GM23338 (cell line): ENCODE measurements at regions not wholly inside any gene's neighbourhood (a gene's known extent, or its start where the extent isn't known, plus 50 kb on each side); places are given as distances from the start of the nearest gene placed in this dataset.

Experiments used
- ATAC-seq: fragments of 200-7000 bp; cut with Tn5 transposase; 3 replicates; pipeline ENCODE4 v1.9.1; 2020
- DNase-seq: peaks from one replicate; pipeline ENCODE4 v3.0.0-alpha.2; 2015; ENCODE audit warnings: low spot score
- H2AFZ ChIP-seq: fragments of 200-600 bp; sonication (generic); 2 replicates; pipeline ENCODE4 v1.8.0; 2016; ENCODE audit warnings: antibody characterized with exemption, mild to moderate bottlenecking, moderate library complexity
- H3F3A ChIP-seq: fragments of 200-600 bp; sonication (generic); replicated peaks from 2 replicates; pipeline ENCODE4 v1.8.0; 2017; ENCODE audit warnings: antibody characterized with exemption, mixed run types, low read depth
- H3K27ac ChIP-seq: fragments of 200-600 bp; sonication (generic); 2 replicates; pipeline ENCODE4 v1.6.1; 2016; ENCODE audit warnings: low read depth
- H3K27me3 ChIP-seq: fragments of 200-600 bp; sonication (generic); 2 replicates; pipeline ENCODE4 v1.8.0; 2016; ENCODE audit warnings: mild to moderate bottlenecking, mixed run types, moderate library complexity; ENCODE audit not compliant: insufficient read depth
- H3K36me3 ChIP-seq: fragments of 200-600 bp; sonication (generic); 2 replicates; pipeline ENCODE4 v1.8.0; 2016; ENCODE audit warnings: mild to moderate bottlenecking; ENCODE audit not compliant: insufficient read depth
- H3K4me1 ChIP-seq: fragments of 200-600 bp; sonication (generic); 2 replicates; pipeline ENCODE4 v1.8.0; 2016; ENCODE audit warnings: mild to moderate bottlenecking, moderate library complexity; ENCODE audit not compliant: insufficient read depth
- H3K4me2 ChIP-seq: fragments of 200-600 bp; sonication (generic); 2 replicates; pipeline ENCODE4 v1.7.1; 2017; ENCODE audit warnings: mixed run types
- H3K4me3 ChIP-seq: fragments of 200-600 bp; sonication (generic); 2 replicates; pipeline ENCODE4 v1.6.1; 2016; ENCODE audit warnings: mixed run types
- H3K79me2 ChIP-seq: fragments of 200-600 bp; sonication (generic); replicated peaks from 2 replicates; pipeline ENCODE4 v1.8.0; 2017; ENCODE audit warnings: mild to moderate bottlenecking; ENCODE audit not compliant: insufficient read depth
- H3K9me2 ChIP-seq: fragments of 200-600 bp; sonication (generic); 2 replicates; pipeline ENCODE4 v1.8.0; 2017; ENCODE audit not compliant: insufficient read depth
- H4K20me1 ChIP-seq: fragments of 200-600 bp; sonication (generic); replicated peaks from 2 replicates; pipeline ENCODE4 v1.8.0; 2017; ENCODE audit warnings: mild to moderate bottlenecking; ENCODE audit not compliant: insufficient read depth
- H3K27ac Mint-ChIP-seq: 2 replicates; pipeline ENCODE4 v1.8.0; 2020; ENCODE audit warnings: inconsistent platforms, mild to moderate bottlenecking, moderate library complexity, mixed read lengths
- H3K27me3 Mint-ChIP-seq: 3 replicates; pipeline ENCODE4 v1.8.0; 2022; ENCODE audit warnings: low read depth, mild to moderate bottlenecking, moderate library complexity, mixed read lengths, inconsistent platforms; ENCODE audit not compliant: insufficient read depth, poor library complexity
- H3K36me3 Mint-ChIP-seq: 3 replicates; pipeline ENCODE4 v1.8.0; 2021; ENCODE audit warnings: low read depth, mild to moderate bottlenecking, inconsistent platforms, moderate library complexity, mixed read lengths
- H3K4me1 Mint-ChIP-seq: 3 replicates; pipeline ENCODE4 v1.8.0; 2020; ENCODE audit warnings: mild to moderate bottlenecking, inconsistent platforms, mixed read lengths
- H3K4me3 Mint-ChIP-seq: 3 replicates; pipeline ENCODE4 v1.8.0; 2021; ENCODE audit warnings: moderate library complexity, mild to moderate bottlenecking, inconsistent platforms, mixed read lengths
- H3K9me3 Mint-ChIP-seq: 3 replicates; pipeline ENCODE4 v1.8.0; 2020; ENCODE audit warnings: moderate library complexity, mild to moderate bottlenecking, inconsistent platforms, mixed read lengths
- CREB1 ChIP-seq: fragments of 250-450 bp; sonication (Bioruptor Pico); IDR thresholded peaks from 2 replicates; pipeline ENCODE4 v1.5.0; 2020; ENCODE audit warnings: low read depth, mild to moderate bottlenecking, moderate library complexity
- EZH2 ChIP-seq: fragments of 200-600 bp; sonication (generic); IDR thresholded peaks from one replicate; pipeline ENCODE4 v1.8.0; 2017; ENCODE audit warnings: antibody characterized with exemption, mild to moderate bottlenecking, low read depth; ENCODE audit not compliant: unreplicated experiment
- JUNB ChIP-seq: IDR thresholded peaks from one replicate; pipeline ENCODE4 v1.6.1; 2016; ENCODE audit warnings: antibody characterized with exemption; ENCODE audit not compliant: unreplicated experiment
- NANOG ChIP-seq: IDR thresholded peaks from 2 replicates; pipeline ENCODE4 v1.6.1; 2016; ENCODE audit warnings: antibody characterized with exemption, borderline replicate concordance
- POLR2AphosphoS5 ChIP-seq: IDR thresholded peaks from 2 replicates; pipeline ENCODE4 v1.6.1; 2016; ENCODE audit warnings: antibody characterized with exemption, low read depth
- REST ChIP-seq: IDR thresholded peaks from one replicate; pipeline ENCODE4 v1.6.1; 2018; ENCODE audit warnings: antibody characterized with exemption; ENCODE audit not compliant: unreplicated experiment
- STAT1 ChIP-seq: IDR thresholded peaks from one replicate; pipeline ENCODE4 v1.6.1; 2016; ENCODE audit warnings: antibody characterized with exemption; ENCODE audit not compliant: unreplicated experiment
- ZNF114 ChIP-seq: fragments of 250-450 bp; sonication (Bioruptor Pico); IDR thresholded peaks from 2 replicates; pipeline ENCODE4 v1.5.0; 2020; ENCODE audit warnings: mild to moderate bottlenecking, moderate library complexity
- ZNF331 ChIP-seq: fragments of 250-450 bp; sonication (Bioruptor Pico); IDR thresholded peaks from 2 replicates; pipeline ENCODE4 v1.5.0; 2020; ENCODE audit warnings: low read depth, mild to moderate bottlenecking, moderate library complexity
- ZNF462 ChIP-seq: fragments of 250-450 bp; sonication (Bioruptor Pico); IDR thresholded peaks from 2 replicates; pipeline ENCODE4 v1.5.0; 2020; ENCODE audit warnings: mild to moderate bottlenecking, moderate library complexity

GRCh38 chr12:65682112-65682511, 142.2 kb upstream of the HMGA2 start:
- no peak for ATAC-seq
- no peak overlapping the region for H2AFZ ChIP-seq
- no peak for TF ChIP-seq STAT1
- no peak for TF ChIP-seq EZH2
- TF ChIP-seq NANOG: no peak

GRCh38 chr12:65684906-65685305, 139.4 kb upstream of the HMGA2 start:
- Histone ChIP-seq H3K4me1 (no peaks in the 10 kb centered on the region), H3K79me2 (no peaks in the 10 kb centered on the region), H3K36me3 (no peaks in the 10 kb centered on the region), H3K27ac (no peak overlapping the region), H3K4me3 (no peak overlapping the region), H3F3A (no peaks in the 10 kb centered on the region), H2AFZ (no peak overlapping the region), H4K20me1 (no peaks in the 10 kb centered on the region), H3K27me3 (no peaks in the 10 kb centered on the region), H3K4me2 (no peak overlapping the region), H3K9me2 (no peaks in the 10 kb centered on the region)
- ATAC-seq (no peak), DNase-seq (no peak)
- no peaks in the 10 kb centered on the region for H3K4me1 Mint-ChIP-seq
- no peak overlapping the region for H3K4me3 Mint-ChIP-seq
- no peak for TF ChIP-seq EZH2
- TF ChIP-seq CREB1: no peak
- no peak for TF ChIP-seq ZNF331 (CRISPR knock-in tag)
- TF ChIP-seq STAT1: no peak
- TF ChIP-seq POLR2AphosphoS5: no peak
- TF ChIP-seq ZNF462 (CRISPR knock-in tag): no peak
- TF ChIP-seq REST: no peak
- no peak for TF ChIP-seq ZNF114
- no peak for TF ChIP-seq JUNB
- H3K9me3 Mint-ChIP-seq: no peaks in the 10 kb centered on the region; the same call in 2 of the 3 replicates
- H3K27me3 Mint-ChIP-seq: peaks cover 2% of the 10 kb centered on the region
- no peak overlapping the region for H3K27ac Mint-ChIP-seq
- no peaks in the 10 kb centered on the region for H3K36me3 Mint-ChIP-seq

More at GRCh38 chr12:65682112-65682511, 142.2 kb upstream of the HMGA2 start:
- H3K36me3 ChIP-seq: no peaks in the 10 kb centered on the region
- no peaks in the 10 kb centered on the region for H3K4me1 ChIP-seq
- Mint-ChIP-seq H3K27ac (no peak overlapping the region), H3K36me3 (no peaks in the 10 kb centered on the region), H3K4me1 (no peaks in the 10 kb centered on the region), H3K27me3 (no peaks in the 10 kb centered on the region), H3K4me3 (no peak overlapping the region), H3K9me3 (peaks cover 4% of the 10 kb centered on the region; the same call in 2 of the 3 replicates)
- H3K79me2 ChIP-seq: no peaks in the 10 kb centered on the region
- no peak overlapping the region for H3K27ac ChIP-seq
- no peak for DNase-seq
- no peaks in the 10 kb centered on the region for H4K20me1 ChIP-seq
- no peak overlapping the region for H3K4me2 ChIP-seq
- H3K9me2 ChIP-seq: no peaks in the 10 kb centered on the region
- H3K4me3 ChIP-seq: no peak overlapping the region
- no peaks in the 10 kb centered on the region for H3F3A ChIP-seq
- H3K27me3 ChIP-seq: no peaks in the 10 kb centered on the region
